ENCODE measurements at regions not wholly inside any gene's neighbourhood (a gene's known extent, or its start where the extent isn't known, plus 50 kb on each side); places are given as distances from the start of the nearest gene placed in this dataset.

GRCh38 chr14:71538288-71538687 is 393.9 kb upstream of the RGS6 start:
- H3K36me3 Mint-ChIP-seq (ENCODE audit: low read depth), result no peaks in the 10 kb centered on the region
- peaks cover 35% of the 10 kb centered on the region for H3K4me1 Mint-ChIP-seq
- no peaks in the 10 kb centered on the region for H3K9me3 Mint-ChIP-seq

DNA sequence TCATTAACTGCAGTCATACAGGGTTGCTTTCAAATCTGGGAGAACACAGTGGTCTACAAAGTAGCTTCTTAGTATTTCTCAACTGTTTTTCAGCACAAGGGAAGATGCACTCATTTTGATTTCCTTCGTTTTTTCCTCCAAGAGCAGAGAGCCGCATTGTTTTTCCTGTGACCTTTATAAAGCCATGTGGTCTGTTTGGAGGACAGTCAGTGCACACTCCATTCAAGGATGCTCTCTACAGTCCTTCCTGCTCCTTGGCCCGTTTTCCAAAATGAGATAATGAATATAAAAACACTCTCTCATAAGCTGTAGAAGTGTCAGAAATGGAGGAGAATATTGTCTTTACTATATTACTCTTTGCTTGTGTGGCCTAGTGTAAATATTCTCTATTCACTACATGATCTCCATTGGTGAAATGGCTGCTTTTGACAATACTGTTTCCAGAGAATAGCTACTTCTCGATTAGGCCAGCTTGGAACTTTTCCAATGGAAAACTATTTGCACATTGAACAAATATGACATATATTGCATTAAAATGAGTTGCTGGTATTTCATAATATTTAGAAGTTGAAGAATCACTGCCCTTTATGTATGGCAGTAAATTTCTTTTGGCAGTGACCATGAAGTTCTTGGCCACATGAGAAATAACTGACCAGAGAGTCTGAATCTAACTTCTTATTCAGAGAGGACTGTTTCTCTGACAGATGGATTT is 393.1 kb upstream of the RGS6 start:
- H3K27ac Mint-ChIP-seq (ENCODE audit: unreplicated experiment), result no peak overlapping the region
- TF ChIP-seq CTCF (conservative IDR thresholded peaks at IDR 0.05), result no peak
- DNase-seq (ENCODE audit: low read depth, low spot score), result no peak
- H3K27me3 Mint-ChIP-seq (ENCODE audit: low read depth), result no peaks in the 10 kb centered on the region
- H3K9me3 Mint-ChIP-seq, result no peaks in the 10 kb centered on the region
- H3K4me3 Mint-ChIP-seq, result peak overlapping the region; percentile 56
- peaks cover 35% of the 10 kb centered on the region for H3K4me1 Mint-ChIP-seq
- H3K36me3 Mint-ChIP-seq (ENCODE audit: low read depth), result no peaks in the 10 kb centered on the region

More at GRCh38 chr14:71538288-71538687, 393.9 kb upstream of the RGS6 start:
- Mint-ChIP-seq H3K4me3 (no peak overlapping the region), H3K27ac (ENCODE audit: unreplicated experiment) (no peak overlapping the region), H3K27me3 (ENCODE audit: low read depth) (no peaks in the 10 kb centered on the region)
- no peak for DNase-seq (ENCODE audit: low read depth, low spot score)
- TF ChIP-seq CTCF (conservative IDR thresholded peaks at IDR 0.05), result no peak

GRCh38 chr14:71539650-71540285 is 392.5 kb upstream of the RGS6 start:
- no peak for TF ChIP-seq CTCF (conservative IDR thresholded peaks at IDR 0.05)
- no peaks in the 10 kb centered on the region for H3K27me3 Mint-ChIP-seq (ENCODE audit: low read depth)
- DNase-seq (ENCODE audit: low read depth, low spot score), result no peak
- no peaks in the 10 kb centered on the region for H3K9me3 Mint-ChIP-seq
- H3K36me3 Mint-ChIP-seq (ENCODE audit: low read depth), result no peaks in the 10 kb centered on the region
- H3K4me1 Mint-ChIP-seq, result peaks cover 35% of the 10 kb centered on the region
- H3K27ac Mint-ChIP-seq (ENCODE audit: unreplicated experiment), result peak overlapping the region; percentile 31
- H3K4me3 Mint-ChIP-seq, result peak overlapping the region; percentile 56

DNA sequence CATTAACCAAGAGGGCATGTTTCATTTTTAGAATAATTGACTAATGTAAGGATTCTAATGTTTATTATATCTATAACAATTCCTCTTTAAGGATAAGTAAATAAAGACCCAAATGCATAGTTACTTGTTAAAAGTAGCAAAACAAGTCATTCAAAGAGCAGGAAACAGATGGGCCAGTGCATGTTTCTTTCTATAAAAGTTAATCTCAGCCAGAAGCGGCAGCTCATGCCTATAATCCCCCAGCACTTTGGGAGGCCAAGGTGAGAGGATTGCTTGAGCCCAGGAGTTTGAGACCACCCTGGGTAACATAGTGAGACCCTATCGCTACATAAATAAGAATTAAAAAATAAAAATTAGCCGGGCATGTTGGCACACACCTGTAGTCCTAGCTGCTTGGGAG is 391.0 kb upstream of the RGS6 start:
- no peaks in the 10 kb centered on the region for H3K36me3 Mint-ChIP-seq (ENCODE audit: low read depth)
- no peak for DNase-seq (ENCODE audit: low read depth, low spot score)
- H3K4me1 Mint-ChIP-seq, result peaks cover 29% of the 10 kb centered on the region
- no peak for TF ChIP-seq CTCF (conservative IDR thresholded peaks at IDR 0.05)
- no peak overlapping the region for H3K27ac Mint-ChIP-seq (ENCODE audit: unreplicated experiment)
- no peaks in the 10 kb centered on the region for H3K27me3 Mint-ChIP-seq (ENCODE audit: low read depth)
- no peak overlapping the region for H3K4me3 Mint-ChIP-seq
- no peaks in the 10 kb centered on the region for H3K9me3 Mint-ChIP-seq

DNA sequence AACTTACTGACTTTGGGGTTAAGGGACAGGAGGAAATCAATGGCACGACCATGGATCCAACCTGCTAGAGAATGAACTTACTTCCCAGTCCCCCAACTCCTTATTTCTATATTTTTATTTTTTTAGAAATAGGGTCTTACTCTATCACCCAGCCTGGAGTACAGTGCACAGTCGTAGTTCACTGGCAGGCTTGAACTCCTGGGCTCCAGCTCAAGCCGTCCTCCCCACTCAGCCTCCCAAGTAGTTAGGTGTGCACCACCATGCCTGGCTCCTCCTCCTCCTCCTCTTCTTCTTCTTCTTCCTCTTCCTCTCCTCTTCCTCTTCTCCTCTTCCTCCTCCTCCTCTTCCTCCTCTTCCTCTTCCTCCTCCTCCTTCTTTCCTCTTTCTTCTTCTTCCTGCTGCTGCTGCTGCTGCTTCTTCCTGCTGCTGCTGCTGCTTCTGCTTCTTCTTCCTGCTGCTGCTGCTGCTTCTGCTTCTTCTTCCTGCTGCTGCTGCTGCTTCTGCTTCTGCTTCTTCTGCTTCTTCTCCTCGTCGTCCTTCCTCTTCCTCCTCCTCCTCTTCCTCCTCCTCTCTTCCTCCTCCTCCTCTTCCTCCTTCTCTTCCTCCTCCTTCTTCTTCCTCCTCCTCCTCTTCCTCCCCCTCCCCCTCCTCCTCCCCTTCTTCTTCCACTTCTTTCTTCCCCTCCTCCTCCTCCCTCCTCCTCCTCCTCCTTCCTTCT is 390.1 kb upstream of the RGS6 start:
- Mint-ChIP-seq H3K4me1 (peaks cover 27% of the 10 kb centered on the region), H3K9me3 (no peaks in the 10 kb centered on the region), H3K27me3 (ENCODE audit: low read depth) (no peaks in the 10 kb centered on the region), H3K4me3 (no peak overlapping the region), H3K36me3 (ENCODE audit: low read depth) (no peaks in the 10 kb centered on the region), H3K27ac (ENCODE audit: unreplicated experiment) (no peak overlapping the region)
- DNase-seq (ENCODE audit: low read depth, low spot score), result no peak
- TF ChIP-seq CTCF (conservative IDR thresholded peaks at IDR 0.05), result no peak

Measured in neural crest cell (in vitro differentiated cells).